Tibial nerve (tissue), 4 donors: ENCODE measurements at regions not wholly inside any gene's neighbourhood (a gene's known extent, or its start where the extent isn't known, plus 50 kb on each side); places are given as distances from the start of the nearest gene placed in this dataset.

Experiments
- DNase-seq, 2 donors: peaks; one replicate each; pipeline ENCODE4 v3.0.0-alpha.2; 2019; ENCODE audit warnings: low spot score in 2 of 2
- H3K27ac ChIP-seq, 4 donors: fragments of 200-600 bp; sonication (generic) in 3 of 4; one replicate each; pipeline ENCODE4 v1.5.1; 2017 to 2019; ENCODE audit warnings: mild to moderate bottlenecking in 1 of 4
- H3K27me3 ChIP-seq, 2 donors: fragments of 200-600 bp; sonication (generic) in 1 of 2; one replicate each; pipeline versions ENCODE4 v1.5.1 to v1.6.0; 2017 to 2019
- H3K36me3 ChIP-seq, 3 donors: fragments of 200-600 bp; sonication (generic); one replicate each; pipeline ENCODE4 v1.5.1; 2018 to 2019
- H3K4me1 ChIP-seq, 4 donors: fragments of 200-600 bp; sonication (generic) in 3 of 4; one replicate each; pipeline ENCODE4 v1.5.1; 2017 to 2019
- H3K4me3 ChIP-seq, 4 donors: fragments of 200-600 bp; sonication (generic) in 3 of 4; one replicate each; pipeline ENCODE4 v1.5.1; 2017 to 2019; ENCODE audit warnings: mild to moderate bottlenecking in 1 of 4, moderate library complexity in 1 of 4
- H3K9me3 ChIP-seq, 4 donors: fragments of 200-600 bp; sonication (generic) in 3 of 4; one replicate each; pipeline ENCODE4 v1.5.1; 2017 to 2019
- EP300 ChIP-seq, 2 donors: sonication (generic); formaldehyde crosslinking; IDR thresholded peaks; one replicate each; pipeline ENCODE4 v1.6.1; 2017; ENCODE audit warnings: antibody characterized with exemption in 2 of 2, mild to moderate bottlenecking in 1 of 2
- POLR2A ChIP-seq, 2 donors: fragments of 450-650 bp; IDR thresholded peaks; one replicate each; pipeline ENCODE4 v1.6.1; 2017; ENCODE audit warnings: antibody characterized with exemption in 2 of 2, mild to moderate bottlenecking in 2 of 2, moderate library complexity in 2 of 2
- WGBS, 2 donors: methylation state at CpG; one replicate each; pipeline ENCODE4 v1.1.5; 2018; 5-methylcytosine and 5-hydroxymethylcytosine counted together
- TF ChIP-seq, protein P1 (sequence below), 5 experiments: fragments of 200-600 bp in 3 of 5; fragments of 450-650 bp in 2 of 5; sonication (generic) in 3 of 5; IDR thresholded peaks; one replicate each; pipeline ENCODE4 v1.5.1; 2016 to 2019; ENCODE audit warnings: antibody characterized with exemption in 5 of 5, mild to moderate bottlenecking in 3 of 5, moderate library complexity in 2 of 5

DNA sequence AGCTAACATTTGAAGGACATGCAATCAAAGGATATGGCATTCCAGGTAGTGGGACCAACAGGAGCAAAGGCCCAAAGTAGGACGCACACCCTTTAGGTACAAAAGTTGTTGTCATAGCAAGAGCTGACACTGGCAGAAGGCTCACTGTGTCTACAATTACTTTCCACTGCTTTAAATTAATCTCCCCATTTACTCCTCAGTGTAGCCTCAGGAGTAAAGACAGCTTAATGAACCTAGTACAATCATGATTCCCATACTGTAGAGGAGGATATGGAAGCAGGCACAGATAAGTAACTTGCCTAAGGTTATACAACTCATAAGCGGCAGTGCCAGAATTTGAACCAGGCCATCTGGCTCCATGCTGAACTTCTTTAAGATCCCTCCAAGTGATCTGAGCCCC, 212.9 kb upstream of the SFSWAP start:
- 94 to 97% methylated on average over 2 of the region's 2 CpGs for WGBS, 2 donors
- H3K4me3 ChIP-seq = no peak overlapping the region
- no peaks in the 10 kb centered on the region for H3K4me1 ChIP-seq
- H3K36me3 ChIP-seq = no peaks in the 10 kb centered on the region
- no peaks in the 10 kb centered on the region for H3K9me3 ChIP-seq
- TF ChIP-seq, protein P1, sequence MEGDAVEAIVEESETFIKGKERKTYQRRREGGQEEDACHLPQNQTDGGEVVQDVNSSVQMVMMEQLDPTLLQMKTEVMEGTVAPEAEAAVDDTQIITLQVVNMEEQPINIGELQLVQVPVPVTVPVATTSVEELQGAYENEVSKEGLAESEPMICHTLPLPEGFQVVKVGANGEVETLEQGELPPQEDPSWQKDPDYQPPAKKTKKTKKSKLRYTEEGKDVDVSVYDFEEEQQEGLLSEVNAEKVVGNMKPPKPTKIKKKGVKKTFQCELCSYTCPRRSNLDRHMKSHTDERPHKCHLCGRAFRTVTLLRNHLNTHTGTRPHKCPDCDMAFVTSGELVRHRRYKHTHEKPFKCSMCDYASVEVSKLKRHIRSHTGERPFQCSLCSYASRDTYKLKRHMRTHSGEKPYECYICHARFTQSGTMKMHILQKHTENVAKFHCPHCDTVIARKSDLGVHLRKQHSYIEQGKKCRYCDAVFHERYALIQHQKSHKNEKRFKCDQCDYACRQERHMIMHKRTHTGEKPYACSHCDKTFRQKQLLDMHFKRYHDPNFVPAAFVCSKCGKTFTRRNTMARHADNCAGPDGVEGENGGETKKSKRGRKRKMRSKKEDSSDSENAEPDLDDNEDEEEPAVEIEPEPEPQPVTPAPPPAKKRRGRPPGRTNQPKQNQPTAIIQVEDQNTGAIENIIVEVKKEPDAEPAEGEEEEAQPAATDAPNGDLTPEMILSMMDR (IDR thresholded peaks at IDR 0.05) = no peak
- TF ChIP-seq EP300 (IDR thresholded peaks at IDR 0.05) = no peak
- TF ChIP-seq POLR2A (IDR thresholded peaks at IDR 0.05) = no peak
- H3K27me3 ChIP-seq = no peaks in the 10 kb centered on the region
- no peak for DNase-seq
- H3K27ac ChIP-seq = no peak overlapping the region

DNA sequence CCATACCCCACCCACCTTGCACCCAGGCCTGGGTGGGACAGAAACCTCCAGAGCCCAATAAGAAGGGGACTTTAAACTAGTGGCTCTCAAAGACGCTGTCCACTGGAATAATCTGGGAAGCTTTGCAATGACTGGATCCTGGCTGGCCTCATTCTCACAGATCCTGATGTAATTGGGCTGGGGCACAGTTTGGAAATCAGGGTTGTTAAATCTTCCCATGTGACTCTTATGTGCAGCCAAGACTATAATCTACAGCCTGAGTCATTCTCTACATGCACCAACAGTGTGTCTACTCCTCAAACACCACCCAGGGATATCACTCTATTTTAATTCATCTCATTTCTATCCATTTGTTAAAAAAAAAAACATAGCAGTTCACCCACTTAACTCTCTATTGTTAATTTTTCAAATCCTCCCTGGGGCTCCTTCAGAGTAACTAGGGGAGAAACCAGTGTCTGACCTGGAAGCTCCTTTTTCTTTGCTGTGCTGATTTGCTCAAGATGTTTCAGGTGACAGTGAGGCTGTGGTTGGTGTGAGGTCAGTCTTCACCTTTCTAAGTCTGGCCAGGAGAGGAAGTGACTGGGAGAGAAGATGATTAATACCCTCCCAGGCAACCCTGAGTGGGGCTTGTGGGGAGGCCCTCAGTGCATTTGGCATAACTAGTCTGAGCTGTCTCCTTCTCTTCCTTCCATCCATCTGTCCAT, 211.6 kb upstream of the SFSWAP start:
- peak in 1 of 2 donors; percentile 48 for DNase-seq
- Histone ChIP-seq H3K27ac (no peak overlapping the region), H3K9me3 (no peaks in the 10 kb centered on the region), H3K36me3 (no peaks in the 10 kb centered on the region), H3K4me3 (no peak overlapping the region), H3K27me3 (no peaks in the 10 kb centered on the region), H3K4me1 (no peaks in the 10 kb centered on the region)
- WGBS, 2 donors = 87 to 100% methylated on average over 1 of the region's 1 CpG
- TF ChIP-seq POLR2A (IDR thresholded peaks at IDR 0.05) (no peak), EP300 (IDR thresholded peaks at IDR 0.05) (no peak)
- TF ChIP-seq, protein P1 (IDR thresholded peaks at IDR 0.05) = no peak

DNA sequence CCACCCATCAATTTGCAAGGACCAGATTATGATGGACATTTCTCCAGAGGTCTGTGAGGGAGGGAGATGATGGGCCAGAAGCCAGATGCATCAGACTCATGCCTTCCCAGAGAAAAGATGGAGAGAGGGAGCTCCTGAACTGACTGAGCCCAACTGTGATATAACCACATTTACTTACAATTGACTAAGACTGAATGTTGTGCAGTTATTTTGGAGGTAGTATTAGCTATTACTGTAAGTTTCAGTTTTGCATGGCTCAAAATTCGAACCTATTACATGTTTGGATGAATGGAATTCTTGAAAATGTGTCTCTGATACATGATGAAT, 211.1 kb upstream of the SFSWAP start:
- Histone ChIP-seq H3K4me1 (no peaks in the 10 kb centered on the region), H3K9me3 (no peaks in the 10 kb centered on the region), H3K36me3 (no peaks in the 10 kb centered on the region), H3K27me3 (no peaks in the 10 kb centered on the region), H3K27ac (no peak overlapping the region), H3K4me3 (no peak overlapping the region)
- WGBS, 2 donors = 68 to 73% methylated on average over 1 of the region's 1 CpG
- no peak for TF ChIP-seq EP300 (IDR thresholded peaks at IDR 0.05)
- no peak for TF ChIP-seq POLR2A (IDR thresholded peaks at IDR 0.05)
- TF ChIP-seq, protein P1 (IDR thresholded peaks at IDR 0.05) = no peak
- DNase-seq = no peak

DNA sequence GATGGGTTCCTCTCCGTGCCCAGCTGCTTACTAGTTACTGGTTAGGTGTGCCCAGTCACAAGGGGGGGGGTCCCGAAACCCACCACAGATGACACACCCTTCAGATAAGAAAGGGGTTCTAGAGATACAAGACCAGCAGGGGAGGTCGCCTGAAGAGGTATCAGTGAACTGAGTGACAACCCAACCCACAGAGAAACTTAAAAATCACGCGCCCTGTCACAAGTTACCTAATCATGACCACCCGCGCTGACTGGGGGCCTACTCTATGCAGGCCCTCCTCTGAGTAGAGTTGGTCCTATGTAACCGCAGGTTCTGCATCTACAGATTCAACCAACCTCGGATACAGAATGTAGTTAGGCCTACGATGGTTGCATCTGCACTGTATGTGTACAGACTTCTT, 210.3 kb upstream of the SFSWAP start:
- DNase-seq = no peak
- Histone ChIP-seq H3K4me3 (no peak overlapping the region), H3K36me3 (no peaks in the 10 kb centered on the region), H3K27ac (no peak overlapping the region), H3K4me1 (no peaks in the 10 kb centered on the region), H3K9me3 (no peaks in the 10 kb centered on the region), H3K27me3 (no peaks in the 10 kb centered on the region)
- WGBS, 2 donors = 84 to 96% methylated on average over 10 of the region's 10 CpGs
- TF ChIP-seq POLR2A (IDR thresholded peaks at IDR 0.05) = no peak
- TF ChIP-seq, protein P1 (IDR thresholded peaks at IDR 0.05) = no peak
- TF ChIP-seq EP300 (IDR thresholded peaks at IDR 0.05) = no peak

DNA sequence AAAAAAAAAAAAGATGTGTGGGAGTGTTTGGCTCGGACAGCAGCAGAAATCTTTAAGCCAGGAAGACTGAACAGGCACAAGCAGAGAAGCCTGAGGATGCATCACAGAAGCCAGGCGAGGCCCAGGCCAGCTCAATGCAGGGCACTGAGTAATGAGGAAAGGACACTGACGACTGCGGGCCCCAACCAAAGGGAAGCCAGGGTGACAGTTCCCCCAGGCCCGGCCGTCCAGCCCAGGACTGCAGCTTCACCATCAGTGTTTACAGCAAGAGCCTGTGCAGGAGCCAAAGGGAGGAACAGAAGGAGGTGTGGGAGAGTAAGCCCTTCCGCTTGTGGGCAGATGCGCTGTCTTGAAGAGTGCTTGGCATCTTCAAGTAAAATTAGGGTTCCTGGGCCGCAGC, 205.3 kb upstream of the SFSWAP start:
- Histone ChIP-seq H3K36me3 (no peaks in the 10 kb centered on the region), H3K4me1 (no peaks in the 10 kb centered on the region), H3K27me3 (no peaks in the 10 kb centered on the region), H3K27ac (no peak overlapping the region), H3K4me3 (no peak overlapping the region), H3K9me3 (peaks cover 0 to 5% (median 0%) of the 10 kb centered on the region in 4 donors)
- 65% methylated on average over 8 to 9 of the region's 9 CpGs for WGBS, 2 donors
- TF ChIP-seq POLR2A (IDR thresholded peaks at IDR 0.05) (no peak), EP300 (IDR thresholded peaks at IDR 0.05) (no peak)
- TF ChIP-seq, protein P1 (IDR thresholded peaks at IDR 0.05) = no peak
- DNase-seq = no peak
